Breast epithelium (tissue), 4 donors: ENCODE measurements at regions not wholly inside any gene's neighbourhood (a gene's known extent, or its start where the extent isn't known, plus 50 kb on each side); places are given as distances from the start of the nearest gene placed in this dataset.

Source experiments
- DNase-seq, 2 donors: peaks; one replicate each; pipeline ENCODE4 v3.0.0-alpha.2; 2019; ENCODE audit warnings: low spot score in 2 of 2
- H3K27ac ChIP-seq, 2 donors: fragments of 200-600 bp; sonication (generic) in 1 of 2; one replicate each; pipeline ENCODE4 v1.5.1; 2016 to 2019; ENCODE audit warnings: mild to moderate bottlenecking in 1 of 2
- H3K27me3 ChIP-seq, 2 donors: fragments of 200-600 bp; sonication (generic) in 1 of 2; one replicate each; pipeline versions ENCODE4 v1.5.1 to v1.6.0; 2017 to 2019; ENCODE audit warnings: control low read depth in 1 of 2, mild to moderate bottlenecking in 1 of 2
- H3K36me3 ChIP-seq: fragments of 200-600 bp; one replicate; pipeline ENCODE4 v1.5.1; 2019
- H3K4me1 ChIP-seq, 2 donors: fragments of 200-600 bp; sonication (generic); one replicate each; pipeline ENCODE4 v1.5.1; 2016 to 2019; ENCODE audit warnings: control low read depth in 1 of 2
- H3K4me3 ChIP-seq, 3 donors: fragments of 200-600 bp; sonication (generic); 1 replicate in 2 of 3; 2 replicates in 1 of 3; pipeline ENCODE4 v1.5.1; 2016 to 2019; ENCODE audit warnings: mild to moderate bottlenecking in 3 of 3, moderate library complexity in 2 of 3
- H3K9me3 ChIP-seq, 2 donors: fragments of 200-600 bp; sonication (generic) in 1 of 2; one replicate each; pipeline ENCODE4 v1.5.1; 2016 to 2019; ENCODE audit warnings: control low read depth in 1 of 2
- POLR2A ChIP-seq: fragments of 450-650 bp; IDR thresholded peaks from one replicate; pipeline ENCODE4 v1.6.1; 2016; ENCODE audit warnings: antibody characterized with exemption, mild to moderate bottlenecking, moderate library complexity
- POLR2AphosphoS5 ChIP-seq, 3 donors: sonication (generic); formaldehyde crosslinking; IDR thresholded peaks; one replicate each; pipeline ENCODE4 v1.6.1; 2017; ENCODE audit warnings: antibody characterized with exemption in 3 of 3
- intact Hi-C: fragments of 100-400 bp; cut with DNase I; formaldehyde crosslinking; loops from one replicate; pipeline ENCODE4 v1.15.1; 2023; ENCODE audit warnings: low total_unique reads
- TF ChIP-seq, protein P1 (sequence below), 3 donors: fragments of 450-650 bp; IDR thresholded peaks; one replicate each; pipeline ENCODE4 v1.5.1; 2016 to 2017; ENCODE audit warnings: antibody characterized with exemption in 3 of 3, mild to moderate bottlenecking in 3 of 3, moderate library complexity in 3 of 3

DNA sequence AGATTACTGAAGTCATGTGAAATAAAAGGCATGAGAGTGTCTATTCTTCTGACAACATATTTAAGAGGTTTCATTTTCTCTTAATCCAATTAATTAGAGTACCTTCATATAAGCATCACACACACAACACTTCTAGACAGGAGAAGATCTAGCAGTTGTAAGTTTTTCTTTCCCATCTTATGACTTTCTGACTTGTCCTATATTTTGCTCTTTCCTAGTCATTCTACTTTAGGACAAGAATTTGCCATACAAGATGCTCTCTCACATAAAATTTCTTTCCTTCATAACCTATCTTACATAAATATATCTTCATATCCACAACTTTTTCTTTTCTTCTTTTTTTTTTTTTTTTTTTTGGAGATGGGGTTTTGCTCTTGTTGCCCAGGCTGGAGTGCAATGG, 118.3 kb upstream of the SERPIND1 start:
- Histone ChIP-seq H3K27ac (no peak overlapping the region), H3K4me1 (no peaks in the 10 kb centered on the region), H3K4me3 (no peak overlapping the region), H3K27me3 (no peaks in the 10 kb centered on the region), H3K36me3 (no peaks in the 10 kb centered on the region), H3K9me3 (no peaks in the 10 kb centered on the region)
- TF ChIP-seq POLR2AphosphoS5 (IDR thresholded peaks at IDR 0.05) (no peak), POLR2A (no peak)
- TF ChIP-seq, protein P1, sequence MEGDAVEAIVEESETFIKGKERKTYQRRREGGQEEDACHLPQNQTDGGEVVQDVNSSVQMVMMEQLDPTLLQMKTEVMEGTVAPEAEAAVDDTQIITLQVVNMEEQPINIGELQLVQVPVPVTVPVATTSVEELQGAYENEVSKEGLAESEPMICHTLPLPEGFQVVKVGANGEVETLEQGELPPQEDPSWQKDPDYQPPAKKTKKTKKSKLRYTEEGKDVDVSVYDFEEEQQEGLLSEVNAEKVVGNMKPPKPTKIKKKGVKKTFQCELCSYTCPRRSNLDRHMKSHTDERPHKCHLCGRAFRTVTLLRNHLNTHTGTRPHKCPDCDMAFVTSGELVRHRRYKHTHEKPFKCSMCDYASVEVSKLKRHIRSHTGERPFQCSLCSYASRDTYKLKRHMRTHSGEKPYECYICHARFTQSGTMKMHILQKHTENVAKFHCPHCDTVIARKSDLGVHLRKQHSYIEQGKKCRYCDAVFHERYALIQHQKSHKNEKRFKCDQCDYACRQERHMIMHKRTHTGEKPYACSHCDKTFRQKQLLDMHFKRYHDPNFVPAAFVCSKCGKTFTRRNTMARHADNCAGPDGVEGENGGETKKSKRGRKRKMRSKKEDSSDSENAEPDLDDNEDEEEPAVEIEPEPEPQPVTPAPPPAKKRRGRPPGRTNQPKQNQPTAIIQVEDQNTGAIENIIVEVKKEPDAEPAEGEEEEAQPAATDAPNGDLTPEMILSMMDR (IDR thresholded peaks at IDR 0.05): no peak
- no peak for DNase-seq
- intact Hi-C loops: no loop called here

GRCh38 chr22:20656516-20656901, 117.4 kb upstream of the SERPIND1 start:
- Histone ChIP-seq H3K4me3 (no peak overlapping the region), H3K27me3 (no peaks in the 10 kb centered on the region), H3K4me1 (no peaks in the 10 kb centered on the region), H3K27ac (no peak overlapping the region), H3K9me3 (no peaks in the 10 kb centered on the region), H3K36me3 (no peaks in the 10 kb centered on the region)
- TF ChIP-seq, protein P1 (IDR thresholded peaks at IDR 0.05): no peak
- TF ChIP-seq POLR2A: no peak
- no peak for TF ChIP-seq POLR2AphosphoS5 (IDR thresholded peaks at IDR 0.05)
- DNase-seq: no peak
- intact Hi-C loops: no loop called here

GRCh38 chr22:20656902-20657836, 116.7 kb upstream of the SERPIND1 start:
- DNase-seq: no peak
- H3K4me3 ChIP-seq: no peak overlapping the region
- no peak overlapping the region for H3K27ac ChIP-seq
- no peaks in the 10 kb centered on the region for H3K27me3 ChIP-seq
- no peaks in the 10 kb centered on the region for H3K36me3 ChIP-seq
- H3K4me1 ChIP-seq: no peaks in the 10 kb centered on the region
- no peaks in the 10 kb centered on the region for H3K9me3 ChIP-seq
- TF ChIP-seq, protein P1 (IDR thresholded peaks at IDR 0.05): no peak
- no peak for TF ChIP-seq POLR2AphosphoS5 (IDR thresholded peaks at IDR 0.05)
- TF ChIP-seq POLR2A: no peak
- intact Hi-C loops: no loop called here
